Neuronal stem cell (in vitro differentiated cells): ENCODE measurements at regions not wholly inside any gene's neighbourhood (a gene's known extent, or its start where the extent isn't known, plus 50 kb on each side); places are given as distances from the start of the nearest gene placed in this dataset.

ENCODE experiments used
- DNase-seq: peaks from one replicate; pipeline ENCODE4 v3.0.0-alpha.2; 2013; ENCODE audit warnings: low spot score
- H2AFZ ChIP-seq: one replicate; pipeline ENCODE4 v1.6.1; 2013; ENCODE audit warnings: mild to moderate bottlenecking, low read length, inconsistent platforms
- H2AK5ac ChIP-seq: 2 replicates; pipeline ENCODE4 v1.6.1; 2013; ENCODE audit warnings: low read depth, mild to moderate bottlenecking, inconsistent platforms, low read length, moderate library complexity, mixed read lengths
- H2BK120ac ChIP-seq: 2 replicates; pipeline ENCODE4 v1.6.1; 2013; ENCODE audit warnings: low read depth, mild to moderate bottlenecking, inconsistent platforms, low read length, moderate library complexity, mixed read lengths
- H2BK12ac ChIP-seq: one replicate; pipeline ENCODE4 v1.6.1; 2013; ENCODE audit warnings: low read length, inconsistent platforms
- H2BK15ac ChIP-seq: 2 replicates; pipeline ENCODE4 v1.6.1; 2013; ENCODE audit warnings: mild to moderate bottlenecking, low read length, inconsistent platforms, mixed read lengths
- H2BK5ac ChIP-seq: one replicate; pipeline ENCODE4 v1.6.1; 2013; ENCODE audit warnings: inconsistent platforms, mild to moderate bottlenecking, low read length, moderate library complexity
- H3K14ac ChIP-seq: one replicate; pipeline ENCODE4 v1.6.1; 2013; ENCODE audit warnings: low read length, inconsistent platforms
- H3K18ac ChIP-seq: 2 replicates; pipeline ENCODE4 v1.6.1; 2013; ENCODE audit warnings: low read length, inconsistent platforms
- H3K23ac ChIP-seq: 2 replicates; pipeline ENCODE4 v1.6.1; 2013; ENCODE audit warnings: low read depth, mild to moderate bottlenecking, mixed read lengths, low read length, inconsistent platforms; ENCODE audit not compliant: poor library complexity
- H3K27ac ChIP-seq: replicated peaks from 3 replicates; pipeline ENCODE4 v1.5.1; 2013; ENCODE audit warnings: low read length, inconsistent platforms
- H3K27me3 ChIP-seq, 3 experiments: 2 replicates each; pipeline ENCODE4 v1.6.1; 2013; ENCODE audit warnings: low read length in 3 of 3, mild to moderate bottlenecking in 2 of 3, inconsistent platforms in 1 of 3, low read depth in 1 of 3, mixed read lengths in 1 of 3, moderate library complexity in 1 of 3; ENCODE audit not compliant: control insufficient read depth in 3 of 3, insufficient read depth in 3 of 3
- H3K36me3 ChIP-seq, 2 donors: replicated peaks in 1 of 2; 2 replicates each; pipeline ENCODE4 v1.6.1; 2013; ENCODE audit warnings: low read length in 2 of 2; ENCODE audit not compliant: control insufficient read depth in 2 of 2, insufficient read depth in 2 of 2
- H3K4ac ChIP-seq: 2 replicates; pipeline ENCODE4 v1.6.1; 2013; ENCODE audit warnings: inconsistent platforms, mild to moderate bottlenecking, low read length, moderate library complexity
- H3K4me1 ChIP-seq, 2 donors: 1 replicate in 1 of 2; 2 replicates in 1 of 2; pipeline ENCODE4 v1.6.1; 2013; ENCODE audit warnings: low read length in 2 of 2, low read depth in 1 of 2; ENCODE audit not compliant: control insufficient read depth in 2 of 2, insufficient read depth in 1 of 2
- H3K4me2 ChIP-seq: one replicate; pipeline ENCODE4 v1.6.1; 2013; ENCODE audit warnings: mild to moderate bottlenecking, low read length, inconsistent platforms; ENCODE audit not compliant: insufficient read depth, poor library complexity, severe bottlenecking
- H3K4me3 ChIP-seq, 2 donors: 2 replicates each; pipeline ENCODE4 v1.5.1; 2013; ENCODE audit warnings: low read length in 2 of 2, mild to moderate bottlenecking in 2 of 2, inconsistent platforms in 1 of 2, moderate library complexity in 1 of 2
- H3K79me1 ChIP-seq: one replicate; pipeline ENCODE4 v1.6.1; 2013; ENCODE audit warnings: low read depth, mild to moderate bottlenecking, inconsistent platforms, low read length, moderate library complexity
- H3K9ac ChIP-seq: one replicate; pipeline ENCODE4 v1.6.1; 2013; ENCODE audit warnings: mild to moderate bottlenecking, low read depth, low read length, inconsistent platforms; ENCODE audit not compliant: poor library complexity
- H3K9me3 ChIP-seq, 2 donors: replicated peaks in 1 of 2; 2 replicates each; pipeline versions ENCODE3 to v1.6.1; 2013; ENCODE audit warnings: low read length in 2 of 2, mild to moderate bottlenecking in 2 of 2, inconsistent platforms in 1 of 2, low read depth in 1 of 2, mixed read lengths in 1 of 2, moderate library complexity in 1 of 2; ENCODE audit not compliant: control insufficient read depth in 2 of 2, insufficient read depth in 1 of 2
- H4K8ac ChIP-seq: one replicate; pipeline ENCODE4 v1.6.1; 2013; ENCODE audit warnings: low read depth, mild to moderate bottlenecking, inconsistent platforms, low read length, moderate library complexity
- H4K91ac ChIP-seq: one replicate; pipeline ENCODE4 v1.6.1; 2013; ENCODE audit warnings: low read length, low read depth, mild to moderate bottlenecking, inconsistent platforms; ENCODE audit not compliant: poor library complexity
- WGBS, 2 donors: extraction: QIAGEN DNeasy Blood & Tissue Kit; methylation state at CpG; one replicate each; pipeline ENCODE4 v1.1.7; 2013; ENCODE audit warnings: missing lambda C conversion rate in 2 of 2, mixed read lengths in 1 of 2; ENCODE audit not compliant: insufficient read length in 2 of 2, insufficient replicate concordance in 1 of 2; ENCODE audit errors: extremely low coverage in 2 of 2; 5-methylcytosine and 5-hydroxymethylcytosine counted together

- Histone ChIP-seq H3K9ac (no peak overlapping the region), H3K79me1 (no peaks in the 10 kb centered on the region), H3K14ac (no peak overlapping the region), H4K8ac (no peak overlapping the region), H3K4me2 (no peak overlapping the region), H2AK5ac (no peak overlapping the region), H4K91ac (no peak overlapping the region), H3K4ac (no peak overlapping the region), H2AFZ (no peak overlapping the region), H2BK120ac (no peak overlapping the region), H3K36me3 (no peaks in the 10 kb centered on the region), H2BK15ac (no peak overlapping the region), H3K27me3 (no peaks in the 10 kb centered on the region), H3K23ac (no peak overlapping the region), H3K4me3 (no peak overlapping the region), H2BK5ac (no peak overlapping the region), H3K9me3 (no peaks in the 10 kb centered on the region), H2BK12ac (no peak overlapping the region), H3K27ac (no peak overlapping the region), H3K4me1 (no peaks in the 10 kb centered on the region), H3K18ac (no peak overlapping the region)
- WGBS, 2 donors = no CpG with 5 or more reads among the region's 4 CpGs
- DNase-seq = no peak
Observed at GRCh38 chr3:82364827-82365226, 603.4 kb upstream of the GBE1 start.

- DNase-seq = no peak
- H3K23ac ChIP-seq = no peak overlapping the region
- H3K79me1 ChIP-seq = no peaks in the 10 kb centered on the region
- no peak overlapping the region for H4K8ac ChIP-seq
- no peak overlapping the region for H2BK15ac ChIP-seq
- WGBS, 2 donors = no CpG with 5 or more reads among the region's 1 CpG
- H3K9me3 ChIP-seq = no peaks in the 10 kb centered on the region
- no peak overlapping the region for H3K9ac ChIP-seq
- H2AK5ac ChIP-seq = no peak overlapping the region
- H3K18ac ChIP-seq = no peak overlapping the region
- H2BK5ac ChIP-seq = no peak overlapping the region
- H2AFZ ChIP-seq = no peak overlapping the region
- no peak overlapping the region for H2BK12ac ChIP-seq
- H3K27ac ChIP-seq = no peak overlapping the region
- H4K91ac ChIP-seq = no peak overlapping the region
- H3K4me2 ChIP-seq = no peak overlapping the region
- H3K36me3 ChIP-seq = no peaks in the 10 kb centered on the region
- no peak overlapping the region for H3K14ac ChIP-seq
- H3K4me3 ChIP-seq = no peak overlapping the region
- no peak overlapping the region for H3K4ac ChIP-seq
- H2BK120ac ChIP-seq = no peak overlapping the region
- no peaks in the 10 kb centered on the region for H3K27me3 ChIP-seq
- no peaks in the 10 kb centered on the region for H3K4me1 ChIP-seq
Observed at GRCh38 chr3:82363131-82363530, 601.7 kb upstream of the GBE1 start.

GRCh38 chr3:82355228-82355627, 593.8 kb upstream of the GBE1 start:
- no peak for DNase-seq
- Histone ChIP-seq H3K27ac (no peak overlapping the region), H2AK5ac (no peak overlapping the region), H2BK12ac (no peak overlapping the region), H4K91ac (no peak overlapping the region), H2BK15ac (no peak overlapping the region), H3K27me3 (no peaks in the 10 kb centered on the region), H4K8ac (no peak overlapping the region), H2BK5ac (no peak overlapping the region), H2AFZ (no peak overlapping the region), H3K4me2 (no peak overlapping the region), H3K9ac (no peak overlapping the region), H3K4me3 (no peak overlapping the region), H3K4ac (no peak overlapping the region), H3K36me3 (no peaks in the 10 kb centered on the region), H2BK120ac (no peak overlapping the region), H3K14ac (no peak overlapping the region), H3K4me1 (no peaks in the 10 kb centered on the region), H3K23ac (no peak overlapping the region), H3K9me3 (no peaks in the 10 kb centered on the region), H3K18ac (no peak overlapping the region), H3K79me1 (no peaks in the 10 kb centered on the region)
- no CpG with 5 or more reads among the region's 2 CpGs for WGBS, 2 donors

- Histone ChIP-seq H3K18ac (no peak overlapping the region), H3K9ac (no peak overlapping the region), H2BK5ac (no peak overlapping the region), H2BK12ac (no peak overlapping the region), H2BK120ac (no peak overlapping the region), H3K4me2 (no peak overlapping the region), H3K79me1 (no peaks in the 10 kb centered on the region), H3K36me3 (no peaks in the 10 kb centered on the region), H4K8ac (no peak overlapping the region), H2BK15ac (no peak overlapping the region), H3K4me3 (no peak overlapping the region), H2AFZ (no peak overlapping the region), H3K9me3 (no peaks in the 10 kb centered on the region), H3K4me1 (no peaks in the 10 kb centered on the region), H3K14ac (no peak overlapping the region), H4K91ac (no peak overlapping the region), H3K27me3 (no peaks in the 10 kb centered on the region), H2AK5ac (no peak overlapping the region), H3K27ac (no peak overlapping the region), H3K4ac (no peak overlapping the region), H3K23ac (no peak overlapping the region)
- no peak for DNase-seq
- WGBS, 2 donors = no CpG with 5 or more reads among the region's 4 CpGs
Observed at GRCh38 chr3:82354228-82354627, 592.8 kb upstream of the GBE1 start.
